NOMO-1 treated with dmso at 0.1 percent for 144 hours (cell line): ENCODE measurements at regions not wholly inside any gene's neighbourhood (a gene's known extent, or its start where the extent isn't known, plus 50 kb on each side); places are given as distances from the start of the nearest gene placed in this dataset.
"Not testable (repeated sequence)": the region's sequence is repeated elsewhere in the genome, so short reads cannot be mapped to it uniquely, and the experiment has no call there.

Source experiments
- DNase-seq: peaks from one replicate; lab custom pipeline; 2025; ENCODE audit not compliant: unreplicated experiment; lab: John Stamatoyannopoulos, UW

DNA sequence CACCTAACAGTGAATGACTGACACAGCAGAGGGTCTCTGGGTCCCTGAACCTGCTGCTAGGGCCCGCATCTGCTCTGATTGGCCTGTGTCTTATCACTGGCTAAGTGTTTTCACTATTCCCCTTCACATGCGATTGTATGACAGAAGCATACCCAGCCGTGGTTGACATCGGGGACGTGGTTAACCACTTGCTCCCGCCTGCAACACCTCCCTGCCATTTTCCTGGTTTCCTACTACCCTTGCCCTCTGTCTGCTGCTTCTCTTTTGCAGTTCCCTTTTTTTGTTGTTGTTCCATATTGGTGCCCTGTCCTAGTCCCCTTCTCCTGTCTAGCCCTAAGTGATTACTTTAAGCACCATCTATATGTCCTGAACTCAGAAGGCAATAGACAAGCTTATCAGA lies 177.0 kb downstream of the RGS9 start:
- no peak for DNase-seq

DNA sequence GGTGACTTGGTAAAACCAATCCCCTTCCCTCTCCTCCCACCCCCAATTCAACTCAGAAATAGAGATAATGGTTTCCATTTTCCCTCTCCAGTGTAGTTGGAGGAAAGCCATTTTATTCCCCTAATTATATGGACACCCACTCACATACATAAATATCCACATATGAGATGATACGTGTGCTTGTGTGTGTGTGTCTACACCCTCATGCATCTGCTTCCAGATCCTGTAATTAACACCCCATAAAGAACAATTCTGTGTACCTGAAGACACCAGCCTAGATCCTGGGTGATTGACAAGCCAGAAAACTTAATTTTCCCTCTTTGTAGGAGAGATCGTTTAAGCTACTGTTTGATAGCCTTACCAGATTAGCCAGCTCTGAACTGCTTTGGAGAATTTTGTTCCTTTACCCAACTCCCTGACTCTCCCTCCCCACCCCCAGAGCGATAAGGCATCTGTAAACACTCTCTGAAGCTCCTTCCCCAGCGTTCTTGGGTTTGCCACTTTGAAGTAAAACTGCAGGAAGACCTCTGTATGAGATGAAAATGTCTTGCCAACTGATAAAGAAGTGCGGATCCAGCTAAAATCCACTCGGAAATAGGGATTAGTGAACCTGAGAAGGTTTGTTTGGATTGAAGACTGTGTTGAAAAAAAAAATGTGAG lies 175.7 kb downstream of the RGS9 start:
- DNase-seq: no peak

DNA sequence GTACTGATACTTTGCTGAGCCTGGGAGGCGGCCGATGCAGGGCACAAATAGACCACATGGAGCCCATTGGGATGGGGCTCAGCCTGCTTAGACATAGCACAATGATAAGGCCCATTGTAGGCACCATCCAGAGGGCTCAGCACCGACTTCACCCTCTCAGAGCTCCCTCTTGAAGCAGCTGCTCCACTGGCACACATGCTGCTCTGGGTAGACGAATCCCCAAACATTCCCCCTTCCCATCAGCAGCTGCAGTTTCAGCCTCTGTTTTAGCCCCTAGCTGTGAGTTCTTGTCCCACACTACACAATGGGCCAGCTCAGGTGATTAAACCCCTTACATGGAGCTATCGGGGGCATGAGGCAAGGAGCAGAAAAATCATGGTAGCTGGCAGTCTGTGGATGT lies 174.1 kb downstream of the RGS9 start:
- no peak for DNase-seq

- no peak for DNase-seq
Observed at GRCh38 chr17:65307961-65308316, 170.8 kb downstream of the RGS9 start.

DNA sequence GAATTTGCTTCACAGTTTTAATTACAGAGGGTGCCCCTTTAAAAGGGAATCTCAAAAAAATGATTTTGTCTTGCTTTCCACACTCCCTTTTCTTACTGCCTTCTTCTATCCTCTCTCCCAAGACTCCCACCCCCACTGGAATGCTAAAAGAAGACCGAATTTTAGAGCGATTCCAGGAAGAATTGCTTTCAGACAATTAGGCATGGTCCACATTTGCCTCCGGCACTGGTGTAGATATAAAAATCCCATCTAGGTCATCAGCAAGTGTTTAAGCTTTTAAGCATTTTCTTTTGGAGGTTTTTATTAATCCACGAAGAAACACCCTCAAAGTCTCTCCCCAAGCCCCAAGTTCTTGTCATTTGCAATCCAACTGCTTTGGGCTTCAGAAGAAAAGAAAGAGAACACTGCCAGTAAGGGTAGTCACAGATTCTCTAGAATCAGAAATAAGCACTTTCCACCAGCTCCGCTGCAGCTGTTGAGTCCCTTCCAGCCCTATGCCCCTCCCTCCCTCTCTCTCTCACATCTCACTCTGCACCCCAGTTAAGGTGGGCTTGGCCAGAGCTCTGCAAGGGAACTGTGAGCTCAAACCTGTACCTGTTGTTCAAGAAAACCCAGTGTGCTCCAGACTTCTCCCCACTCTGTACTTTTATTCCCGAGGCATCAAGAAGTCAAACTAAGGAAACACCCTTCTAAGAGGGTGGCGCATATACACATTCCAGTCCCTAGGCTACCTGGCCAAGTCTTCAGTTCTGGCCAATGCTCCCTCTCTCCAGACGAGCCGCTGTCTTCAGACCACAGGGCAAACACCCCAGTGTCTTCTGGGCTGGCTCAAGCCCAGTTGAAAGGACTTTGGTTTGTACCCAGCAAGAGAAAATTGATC lies 170.2 kb downstream of the RGS9 start:
- no peak for DNase-seq

GRCh38 chr17:65305778-65306177 lies 168.6 kb downstream of the RGS9 start:
- DNase-seq: no peak

DNA sequence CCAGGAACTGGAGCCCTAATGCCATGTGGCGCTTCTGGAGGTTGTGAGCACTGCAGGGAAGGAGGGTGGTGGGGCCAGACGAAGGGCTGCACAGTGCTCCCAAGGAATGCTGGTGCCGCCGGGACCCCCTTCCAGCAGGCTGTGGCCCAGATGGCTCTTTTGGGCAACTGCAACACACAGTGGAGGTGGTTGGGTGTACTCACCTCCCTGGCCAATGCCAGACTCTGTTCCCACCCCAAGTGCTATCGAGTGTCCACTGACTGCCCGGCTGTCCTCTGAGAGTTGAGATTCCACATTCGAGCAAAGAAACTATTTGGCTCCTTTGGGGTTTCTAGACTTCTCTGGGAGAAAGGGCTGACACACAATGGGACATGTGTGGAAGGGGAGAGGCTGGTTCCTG lies 167.9 kb downstream of the RGS9 start:
- DNase-seq: no peak

DNA sequence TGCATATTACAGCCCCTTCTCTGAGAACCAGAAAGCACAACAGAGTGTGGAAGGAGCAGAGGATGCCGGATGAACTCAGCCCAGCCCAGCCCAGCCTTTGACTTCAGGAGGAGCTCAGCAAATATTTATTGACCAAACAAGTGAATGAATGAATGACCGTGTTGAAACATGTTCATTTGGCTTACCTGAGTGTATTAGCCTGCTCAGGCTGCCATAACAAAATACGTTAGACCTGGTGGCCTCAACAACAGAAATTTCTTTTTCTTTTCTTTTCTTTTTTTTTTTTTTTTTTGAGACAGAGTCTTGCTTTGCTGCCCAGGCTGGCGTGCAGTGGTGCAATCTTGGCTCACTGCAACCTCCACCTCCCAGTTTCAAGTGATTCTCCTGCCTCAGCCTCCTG lies 164.7 kb downstream of the RGS9 start:
- not testable (repeated sequence) for DNase-seq

DNA sequence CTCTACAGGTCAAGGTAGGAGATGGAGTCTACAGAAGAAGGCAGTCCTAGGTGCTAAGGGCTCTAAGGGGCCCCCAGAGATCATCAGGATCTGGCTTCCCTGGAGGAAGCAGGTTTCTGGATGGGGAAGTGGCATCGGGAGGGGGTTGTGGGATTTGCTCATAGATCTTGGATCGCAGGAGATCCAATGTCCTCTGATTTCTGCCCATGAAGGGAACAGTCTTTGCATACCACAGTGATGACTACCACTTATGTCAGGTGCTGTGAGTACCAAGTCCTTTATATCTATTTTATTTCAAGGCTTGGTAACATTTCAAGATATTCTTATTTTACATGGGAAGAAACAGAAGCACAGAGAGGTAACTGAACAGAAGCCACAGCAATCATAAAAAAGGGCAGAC lies 164.0 kb downstream of the RGS9 start:
- DNase-seq: no peak

- no peak for DNase-seq
Observed at GRCh38 chr17:65297916-65298315, 160.7 kb downstream of the RGS9 start.

GRCh38 chr17:65297384-65297783 lies 160.2 kb downstream of the RGS9 start:
- no peak for DNase-seq

- DNase-seq: peak; percentile 21
Observed at GRCh38 chr17:65294181-65294719, 157.1 kb downstream of the RGS9 start.

GRCh38 chr17:65293584-65294180 lies 156.5 kb downstream of the RGS9 start:
- DNase-seq: no peak

DNA sequence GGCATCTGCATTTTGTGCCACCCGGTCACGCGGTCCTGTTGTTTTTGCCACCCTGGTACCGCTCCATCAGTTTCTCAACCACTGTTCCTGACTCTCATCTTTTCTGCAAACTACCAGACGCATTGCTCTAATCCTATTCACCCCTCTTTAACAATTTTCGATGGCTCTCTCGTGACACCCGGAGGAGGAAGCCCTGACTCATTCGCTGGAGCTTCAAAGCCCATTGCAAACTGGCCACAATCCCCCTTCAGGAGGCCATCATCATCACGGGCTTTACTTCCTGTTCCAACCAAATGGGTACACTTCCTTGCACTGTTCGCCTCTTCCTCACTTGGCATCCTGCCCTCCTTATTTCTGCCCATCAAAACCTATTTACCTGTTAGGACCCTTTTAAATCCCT lies 155.3 kb downstream of the RGS9 start:
- no peak for DNase-seq

DNA sequence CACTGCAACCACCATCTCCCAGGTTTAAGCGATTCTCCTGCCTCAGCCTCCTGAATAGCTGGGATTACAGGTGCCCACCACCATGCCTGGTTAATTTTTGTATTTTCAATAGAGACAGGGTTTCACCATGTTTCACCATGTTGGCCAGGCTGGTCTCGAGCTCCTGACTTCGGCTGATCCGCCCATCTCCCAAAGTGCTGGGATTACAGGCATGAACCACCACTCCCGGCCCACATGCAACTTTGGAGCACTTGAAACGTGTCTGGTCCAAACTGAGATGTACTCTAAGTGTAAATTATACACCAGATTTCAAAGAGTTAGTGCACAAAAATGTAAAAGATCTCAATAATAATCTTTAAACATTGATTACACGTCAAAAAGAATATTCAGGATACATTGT lies 154.1 kb downstream of the RGS9 start:
- DNase-seq: not testable (repeated sequence)

DNA sequence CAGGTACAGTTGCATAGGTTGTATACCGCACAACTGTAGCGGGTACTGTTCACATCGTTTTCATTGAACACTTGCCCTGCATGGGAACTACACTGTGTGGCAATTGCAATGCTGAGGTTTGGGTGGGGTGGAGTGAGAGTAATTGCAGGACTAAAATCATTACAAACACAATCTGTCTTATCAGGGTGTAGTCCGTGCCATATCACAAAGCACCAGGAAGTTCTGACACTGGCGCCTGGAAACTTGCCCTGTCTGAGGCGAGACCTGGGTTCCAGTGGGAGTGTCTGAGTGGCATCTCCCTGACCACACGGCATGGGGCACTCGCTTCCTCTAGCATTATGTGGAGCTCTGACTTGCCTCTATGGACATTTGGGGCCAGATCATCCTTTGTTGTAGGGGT lies 153.4 kb downstream of the RGS9 start:
- DNase-seq: no peak

GRCh38 chr17:65290056-65290455 lies 152.9 kb downstream of the RGS9 start:
- no peak for DNase-seq

DNA sequence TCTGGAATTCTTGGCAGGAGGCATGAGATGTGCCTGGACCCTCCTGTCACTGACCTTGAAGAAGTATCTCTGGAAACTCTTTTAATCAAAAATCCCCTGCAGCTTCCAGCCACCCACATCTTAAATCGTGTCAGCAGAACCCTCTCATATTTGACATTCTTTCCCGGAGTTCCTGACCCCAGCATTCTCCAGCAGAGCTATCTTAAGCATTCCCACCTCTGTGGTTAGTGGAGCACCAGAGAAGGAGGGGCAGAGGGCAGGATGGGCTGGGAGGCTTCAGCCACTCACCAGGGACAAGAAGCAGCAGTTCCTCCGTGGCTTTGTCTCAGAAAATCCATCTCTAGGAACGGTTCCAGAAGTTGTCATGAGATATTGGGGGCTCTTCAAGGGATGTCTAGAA lies 149.9 kb downstream of the RGS9 start:
- no peak for DNase-seq

DNA sequence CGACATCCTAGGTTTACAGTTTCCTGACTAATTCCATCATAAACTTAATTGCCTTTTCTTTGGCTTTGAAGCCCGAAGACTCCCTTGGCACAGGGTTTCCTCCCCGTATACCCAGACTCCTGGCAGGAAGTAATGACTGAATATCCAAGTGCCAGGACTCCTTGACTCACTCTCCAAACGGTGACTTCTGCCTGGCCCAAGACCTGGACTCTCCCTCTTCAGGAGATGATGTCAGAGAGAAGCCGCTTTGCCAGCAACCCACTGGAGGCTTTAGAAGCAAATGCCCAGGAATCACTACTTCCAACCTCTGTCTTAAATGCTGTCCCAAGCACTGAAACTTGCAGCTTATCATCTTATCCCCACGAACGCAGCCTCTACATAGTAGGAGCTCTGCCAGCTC lies 146.5 kb downstream of the RGS9 start:
- DNase-seq: no peak

DNA sequence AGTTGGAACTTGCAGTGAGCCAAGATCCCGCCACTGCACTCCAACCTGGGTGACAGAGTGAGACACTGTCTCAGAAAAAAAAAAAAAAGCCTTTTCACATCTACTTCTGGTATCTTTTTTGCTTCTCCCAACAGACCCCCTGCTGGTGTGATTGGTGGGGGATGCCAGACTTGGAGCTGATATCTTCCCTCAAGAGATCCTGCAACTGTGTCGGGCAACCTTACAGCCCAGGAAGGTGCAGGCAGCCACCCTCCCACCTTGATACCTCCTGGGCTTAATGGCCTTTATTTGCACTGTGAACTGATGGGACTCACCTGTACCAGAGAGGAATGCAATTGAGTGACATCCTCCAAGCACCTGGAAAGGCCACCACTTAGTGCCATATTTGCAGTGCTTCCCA lies 142.3 kb downstream of the RGS9 start:
- no peak for DNase-seq

GRCh38 chr17:65278820-65279184 lies 141.6 kb downstream of the RGS9 start:
- DNase-seq: no peak
